Neuronal stem cell (in vitro differentiated cells): ENCODE measurements at regions not wholly inside any gene's neighbourhood (a gene's known extent, or its start where the extent isn't known, plus 50 kb on each side); places are given as distances from the start of the nearest gene placed in this dataset.

Experiments used
- DNase-seq: peaks from one replicate; pipeline ENCODE4 v3.0.0-alpha.2; 2013; ENCODE audit warnings: low spot score
- H2AFZ ChIP-seq: one replicate; pipeline ENCODE4 v1.6.1; 2013; ENCODE audit warnings: mild to moderate bottlenecking, low read length, inconsistent platforms
- H2AK5ac ChIP-seq: 2 replicates; pipeline ENCODE4 v1.6.1; 2013; ENCODE audit warnings: low read depth, mild to moderate bottlenecking, inconsistent platforms, low read length, moderate library complexity, mixed read lengths
- H2BK120ac ChIP-seq: 2 replicates; pipeline ENCODE4 v1.6.1; 2013; ENCODE audit warnings: low read depth, mild to moderate bottlenecking, inconsistent platforms, low read length, moderate library complexity, mixed read lengths
- H2BK12ac ChIP-seq: one replicate; pipeline ENCODE4 v1.6.1; 2013; ENCODE audit warnings: low read length, inconsistent platforms
- H2BK15ac ChIP-seq: 2 replicates; pipeline ENCODE4 v1.6.1; 2013; ENCODE audit warnings: mild to moderate bottlenecking, low read length, inconsistent platforms, mixed read lengths
- H2BK5ac ChIP-seq: one replicate; pipeline ENCODE4 v1.6.1; 2013; ENCODE audit warnings: inconsistent platforms, mild to moderate bottlenecking, low read length, moderate library complexity
- H3K14ac ChIP-seq: one replicate; pipeline ENCODE4 v1.6.1; 2013; ENCODE audit warnings: low read length, inconsistent platforms
- H3K18ac ChIP-seq: 2 replicates; pipeline ENCODE4 v1.6.1; 2013; ENCODE audit warnings: low read length, inconsistent platforms
- H3K23ac ChIP-seq: 2 replicates; pipeline ENCODE4 v1.6.1; 2013; ENCODE audit warnings: low read depth, mild to moderate bottlenecking, mixed read lengths, low read length, inconsistent platforms; ENCODE audit not compliant: poor library complexity
- H3K27ac ChIP-seq: replicated peaks from 3 replicates; pipeline ENCODE4 v1.5.1; 2013; ENCODE audit warnings: low read length, inconsistent platforms
- H3K27me3 ChIP-seq, 3 experiments: 2 replicates each; pipeline ENCODE4 v1.6.1; 2013; ENCODE audit warnings: low read length in 3 of 3, mild to moderate bottlenecking in 2 of 3, inconsistent platforms in 1 of 3, low read depth in 1 of 3, mixed read lengths in 1 of 3, moderate library complexity in 1 of 3; ENCODE audit not compliant: control insufficient read depth in 3 of 3, insufficient read depth in 3 of 3
- H3K36me3 ChIP-seq, 2 donors: replicated peaks in 1 of 2; 2 replicates each; pipeline ENCODE4 v1.6.1; 2013; ENCODE audit warnings: low read length in 2 of 2; ENCODE audit not compliant: control insufficient read depth in 2 of 2, insufficient read depth in 2 of 2
- H3K4ac ChIP-seq: 2 replicates; pipeline ENCODE4 v1.6.1; 2013; ENCODE audit warnings: inconsistent platforms, mild to moderate bottlenecking, low read length, moderate library complexity
- H3K4me1 ChIP-seq, 2 donors: 1 replicate in 1 of 2; 2 replicates in 1 of 2; pipeline ENCODE4 v1.6.1; 2013; ENCODE audit warnings: low read length in 2 of 2, low read depth in 1 of 2; ENCODE audit not compliant: control insufficient read depth in 2 of 2, insufficient read depth in 1 of 2
- H3K4me2 ChIP-seq: one replicate; pipeline ENCODE4 v1.6.1; 2013; ENCODE audit warnings: mild to moderate bottlenecking, low read length, inconsistent platforms; ENCODE audit not compliant: insufficient read depth, poor library complexity, severe bottlenecking
- H3K4me3 ChIP-seq, 2 donors: 2 replicates each; pipeline ENCODE4 v1.5.1; 2013; ENCODE audit warnings: low read length in 2 of 2, mild to moderate bottlenecking in 2 of 2, inconsistent platforms in 1 of 2, moderate library complexity in 1 of 2
- H3K79me1 ChIP-seq: one replicate; pipeline ENCODE4 v1.6.1; 2013; ENCODE audit warnings: low read depth, mild to moderate bottlenecking, inconsistent platforms, low read length, moderate library complexity
- H3K9ac ChIP-seq: one replicate; pipeline ENCODE4 v1.6.1; 2013; ENCODE audit warnings: mild to moderate bottlenecking, low read depth, low read length, inconsistent platforms; ENCODE audit not compliant: poor library complexity
- H3K9me3 ChIP-seq, 2 donors: replicated peaks in 1 of 2; 2 replicates each; pipeline versions ENCODE3 to v1.6.1; 2013; ENCODE audit warnings: low read length in 2 of 2, mild to moderate bottlenecking in 2 of 2, inconsistent platforms in 1 of 2, low read depth in 1 of 2, mixed read lengths in 1 of 2, moderate library complexity in 1 of 2; ENCODE audit not compliant: control insufficient read depth in 2 of 2, insufficient read depth in 1 of 2
- H4K8ac ChIP-seq: one replicate; pipeline ENCODE4 v1.6.1; 2013; ENCODE audit warnings: low read depth, mild to moderate bottlenecking, inconsistent platforms, low read length, moderate library complexity
- H4K91ac ChIP-seq: one replicate; pipeline ENCODE4 v1.6.1; 2013; ENCODE audit warnings: low read length, low read depth, mild to moderate bottlenecking, inconsistent platforms; ENCODE audit not compliant: poor library complexity
- WGBS, 2 donors: extraction: QIAGEN DNeasy Blood & Tissue Kit; methylation state at CpG; one replicate each; pipeline ENCODE4 v1.1.7; 2013; ENCODE audit warnings: missing lambda C conversion rate in 2 of 2, mixed read lengths in 1 of 2; ENCODE audit not compliant: insufficient read length in 2 of 2, insufficient replicate concordance in 1 of 2; ENCODE audit errors: extremely low coverage in 2 of 2; 5-methylcytosine and 5-hydroxymethylcytosine counted together

DNA sequence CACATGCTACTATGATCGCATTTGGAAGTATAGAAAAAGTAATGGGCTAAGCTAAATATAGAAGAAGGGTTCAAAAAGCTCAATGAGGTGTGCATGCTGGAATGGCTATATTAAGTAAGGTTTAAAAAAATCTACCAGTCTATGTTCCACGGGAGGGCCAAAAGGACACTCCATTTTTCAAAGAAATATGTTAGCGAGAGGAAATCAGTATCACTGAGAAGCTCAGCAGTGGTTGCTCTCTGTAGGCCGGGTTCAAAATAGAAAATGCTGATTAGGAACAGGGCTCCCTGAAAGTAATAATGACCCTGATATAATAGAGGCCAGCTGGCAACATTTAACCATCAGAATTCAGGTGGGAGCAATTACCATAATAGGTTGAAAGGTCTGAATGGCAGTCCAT is 224.5 kb upstream of the SEMA3E start:
- Histone ChIP-seq H2AK5ac (no peak overlapping the region), H2BK5ac (no peak overlapping the region), H3K9ac (no peak overlapping the region), H3K14ac (no peak overlapping the region), H2BK120ac (no peak overlapping the region), H2BK15ac (no peak overlapping the region), H3K4me1 (no peaks in the 10 kb centered on the region), H3K18ac (no peak overlapping the region), H3K4me2 (no peak overlapping the region), H3K27me3 (no peaks in the 10 kb centered on the region), H4K91ac (no peak overlapping the region), H3K4ac (no peak overlapping the region), H4K8ac (no peak overlapping the region), H3K9me3 (no peaks in the 10 kb centered on the region), H3K79me1 (no peaks in the 10 kb centered on the region), H3K36me3 (no peaks in the 10 kb centered on the region), H3K23ac (no peak overlapping the region), H3K27ac (no peak overlapping the region), H3K4me3 (no peak overlapping the region), H2BK12ac (no peak overlapping the region), H2AFZ (no peak overlapping the region)
- WGBS, 2 donors: no CpG with 5 or more reads among the region's 4 CpGs
- DNase-seq: no peak

DNA sequence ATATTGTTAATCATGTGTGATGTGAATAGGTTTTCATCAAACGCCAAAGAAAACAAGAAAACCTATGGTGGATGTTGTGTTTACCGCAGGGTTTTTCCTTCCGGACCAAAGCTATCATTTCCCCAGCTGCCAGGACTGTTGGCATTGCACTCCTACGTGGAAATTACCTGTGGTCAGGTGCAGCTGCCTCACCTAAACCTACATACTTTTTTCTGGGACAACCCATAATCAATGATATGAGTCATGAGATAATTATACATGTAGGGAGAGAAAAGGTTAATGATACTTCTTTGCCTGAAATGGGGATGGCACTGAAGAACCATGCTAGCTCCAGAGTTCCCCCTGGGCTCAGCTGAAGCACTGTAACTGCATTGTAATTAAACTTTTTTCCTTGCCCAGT is 223.6 kb upstream of the SEMA3E start:
- H3K27ac ChIP-seq: no peak overlapping the region
- no peak overlapping the region for H2BK15ac ChIP-seq
- H2BK5ac ChIP-seq: no peak overlapping the region
- no peaks in the 10 kb centered on the region for H3K27me3 ChIP-seq
- no peak overlapping the region for H3K4me2 ChIP-seq
- no peak for DNase-seq
- no CpG with 5 or more reads among the region's 4 CpGs for WGBS, 2 donors
- no peak overlapping the region for H3K18ac ChIP-seq
- H3K79me1 ChIP-seq: no peaks in the 10 kb centered on the region
- H3K9ac ChIP-seq: no peak overlapping the region
- no peak overlapping the region for H4K8ac ChIP-seq
- H3K4me1 ChIP-seq: no peaks in the 10 kb centered on the region
- H2BK120ac ChIP-seq: no peak overlapping the region
- no peak overlapping the region for H3K23ac ChIP-seq
- H4K91ac ChIP-seq: no peak overlapping the region
- H3K36me3 ChIP-seq: no peaks in the 10 kb centered on the region
- H3K9me3 ChIP-seq: no peaks in the 10 kb centered on the region
- no peak overlapping the region for H2BK12ac ChIP-seq
- no peak overlapping the region for H2AK5ac ChIP-seq
- no peak overlapping the region for H3K4ac ChIP-seq
- H3K4me3 ChIP-seq: no peak overlapping the region
- H3K14ac ChIP-seq: no peak overlapping the region
- no peak overlapping the region for H2AFZ ChIP-seq

- WGBS, 2 donors: no CpG with 5 or more reads among the region's 1 CpG
- no peak overlapping the region for H3K27ac ChIP-seq
- no peak overlapping the region for H3K23ac ChIP-seq
- no peak overlapping the region for H3K14ac ChIP-seq
- H3K36me3 ChIP-seq: no peaks in the 10 kb centered on the region
- H3K9ac ChIP-seq: no peak overlapping the region
- H3K4me2 ChIP-seq: no peak overlapping the region
- no peaks in the 10 kb centered on the region for H3K9me3 ChIP-seq
- no peak overlapping the region for H2BK15ac ChIP-seq
- H3K79me1 ChIP-seq: no peaks in the 10 kb centered on the region
- DNase-seq: no peak
- no peak overlapping the region for H2BK5ac ChIP-seq
- H2AK5ac ChIP-seq: no peak overlapping the region
- H4K8ac ChIP-seq: no peak overlapping the region
- no peak overlapping the region for H3K4ac ChIP-seq
- no peaks in the 10 kb centered on the region for H3K27me3 ChIP-seq
- H2BK12ac ChIP-seq: no peak overlapping the region
- H3K18ac ChIP-seq: no peak overlapping the region
- no peak overlapping the region for H3K4me3 ChIP-seq
- no peaks in the 10 kb centered on the region for H3K4me1 ChIP-seq
- H2AFZ ChIP-seq: no peak overlapping the region
- H4K91ac ChIP-seq: no peak overlapping the region
- no peak overlapping the region for H2BK120ac ChIP-seq
These were observed 221.6 kb upstream of the SEMA3E start for GRCh38 chr7:83870515-83870914.

- H2BK5ac ChIP-seq: no peak overlapping the region
- no peak overlapping the region for H2BK15ac ChIP-seq
- H2BK120ac ChIP-seq: no peak overlapping the region
- H3K4ac ChIP-seq: no peak overlapping the region
- H3K4me1 ChIP-seq: no peaks in the 10 kb centered on the region
- H3K27me3 ChIP-seq: no peaks in the 10 kb centered on the region
- DNase-seq: no peak
- no peaks in the 10 kb centered on the region for H3K9me3 ChIP-seq
- H3K14ac ChIP-seq: no peak overlapping the region
- no peak overlapping the region for H3K9ac ChIP-seq
- no peak overlapping the region for H3K18ac ChIP-seq
- no peak overlapping the region for H4K8ac ChIP-seq
- no peak overlapping the region for H3K27ac ChIP-seq
- H4K91ac ChIP-seq: no peak overlapping the region
- H2BK12ac ChIP-seq: no peak overlapping the region
- H3K23ac ChIP-seq: no peak overlapping the region
- no peak overlapping the region for H3K4me3 ChIP-seq
- WGBS, 2 donors: 100% methylated on average over 1 of the region's 2 CpGs
- no peak overlapping the region for H2AK5ac ChIP-seq
- no peaks in the 10 kb centered on the region for H3K79me1 ChIP-seq
- H3K36me3 ChIP-seq: no peaks in the 10 kb centered on the region
- H3K4me2 ChIP-seq: no peak overlapping the region
- no peak overlapping the region for H2AFZ ChIP-seq
These were observed 217.6 kb upstream of the SEMA3E start for GRCh38 chr7:83866582-83866981.
